Neuronal stem cell (in vitro differentiated cells): ENCODE measurements at regions not wholly inside any gene's neighbourhood (a gene's known extent, or its start where the extent isn't known, plus 50 kb on each side); places are given as distances from the start of the nearest gene placed in this dataset.
A peak's percentile ranks its signal among the peaks of the same experiment; 100 is the strongest.

Source experiments
- DNase-seq: peaks from one replicate; pipeline ENCODE4 v3.0.0-alpha.2; 2013; ENCODE audit warnings: low spot score
- H2AFZ ChIP-seq: one replicate; pipeline ENCODE4 v1.6.1; 2013; ENCODE audit warnings: mild to moderate bottlenecking, low read length, inconsistent platforms
- H2AK5ac ChIP-seq: 2 replicates; pipeline ENCODE4 v1.6.1; 2013; ENCODE audit warnings: low read depth, mild to moderate bottlenecking, inconsistent platforms, low read length, moderate library complexity, mixed read lengths
- H2BK120ac ChIP-seq: 2 replicates; pipeline ENCODE4 v1.6.1; 2013; ENCODE audit warnings: low read depth, mild to moderate bottlenecking, inconsistent platforms, low read length, moderate library complexity, mixed read lengths
- H2BK12ac ChIP-seq: one replicate; pipeline ENCODE4 v1.6.1; 2013; ENCODE audit warnings: low read length, inconsistent platforms
- H2BK15ac ChIP-seq: 2 replicates; pipeline ENCODE4 v1.6.1; 2013; ENCODE audit warnings: mild to moderate bottlenecking, low read length, inconsistent platforms, mixed read lengths
- H2BK5ac ChIP-seq: one replicate; pipeline ENCODE4 v1.6.1; 2013; ENCODE audit warnings: inconsistent platforms, mild to moderate bottlenecking, low read length, moderate library complexity
- H3K14ac ChIP-seq: one replicate; pipeline ENCODE4 v1.6.1; 2013; ENCODE audit warnings: low read length, inconsistent platforms
- H3K18ac ChIP-seq: 2 replicates; pipeline ENCODE4 v1.6.1; 2013; ENCODE audit warnings: low read length, inconsistent platforms
- H3K23ac ChIP-seq: 2 replicates; pipeline ENCODE4 v1.6.1; 2013; ENCODE audit warnings: low read depth, mild to moderate bottlenecking, mixed read lengths, low read length, inconsistent platforms; ENCODE audit not compliant: poor library complexity
- H3K27ac ChIP-seq: replicated peaks from 3 replicates; pipeline ENCODE4 v1.5.1; 2013; ENCODE audit warnings: low read length, inconsistent platforms
- H3K27me3 ChIP-seq, 3 experiments: 2 replicates each; pipeline ENCODE4 v1.6.1; 2013; ENCODE audit warnings: low read length in 3 of 3, mild to moderate bottlenecking in 2 of 3, inconsistent platforms in 1 of 3, low read depth in 1 of 3, mixed read lengths in 1 of 3, moderate library complexity in 1 of 3; ENCODE audit not compliant: control insufficient read depth in 3 of 3, insufficient read depth in 3 of 3
- H3K36me3 ChIP-seq, 2 donors: replicated peaks in 1 of 2; 2 replicates each; pipeline ENCODE4 v1.6.1; 2013; ENCODE audit warnings: low read length in 2 of 2; ENCODE audit not compliant: control insufficient read depth in 2 of 2, insufficient read depth in 2 of 2
- H3K4ac ChIP-seq: 2 replicates; pipeline ENCODE4 v1.6.1; 2013; ENCODE audit warnings: inconsistent platforms, mild to moderate bottlenecking, low read length, moderate library complexity
- H3K4me1 ChIP-seq, 2 donors: 1 replicate in 1 of 2; 2 replicates in 1 of 2; pipeline ENCODE4 v1.6.1; 2013; ENCODE audit warnings: low read length in 2 of 2, low read depth in 1 of 2; ENCODE audit not compliant: control insufficient read depth in 2 of 2, insufficient read depth in 1 of 2
- H3K4me2 ChIP-seq: one replicate; pipeline ENCODE4 v1.6.1; 2013; ENCODE audit warnings: mild to moderate bottlenecking, low read length, inconsistent platforms; ENCODE audit not compliant: insufficient read depth, poor library complexity, severe bottlenecking
- H3K4me3 ChIP-seq, 2 donors: 2 replicates each; pipeline ENCODE4 v1.5.1; 2013; ENCODE audit warnings: low read length in 2 of 2, mild to moderate bottlenecking in 2 of 2, inconsistent platforms in 1 of 2, moderate library complexity in 1 of 2
- H3K79me1 ChIP-seq: one replicate; pipeline ENCODE4 v1.6.1; 2013; ENCODE audit warnings: low read depth, mild to moderate bottlenecking, inconsistent platforms, low read length, moderate library complexity
- H3K9ac ChIP-seq: one replicate; pipeline ENCODE4 v1.6.1; 2013; ENCODE audit warnings: mild to moderate bottlenecking, low read depth, low read length, inconsistent platforms; ENCODE audit not compliant: poor library complexity
- H3K9me3 ChIP-seq, 2 donors: replicated peaks in 1 of 2; 2 replicates each; pipeline versions ENCODE3 to v1.6.1; 2013; ENCODE audit warnings: low read length in 2 of 2, mild to moderate bottlenecking in 2 of 2, inconsistent platforms in 1 of 2, low read depth in 1 of 2, mixed read lengths in 1 of 2, moderate library complexity in 1 of 2; ENCODE audit not compliant: control insufficient read depth in 2 of 2, insufficient read depth in 1 of 2
- H4K8ac ChIP-seq: one replicate; pipeline ENCODE4 v1.6.1; 2013; ENCODE audit warnings: low read depth, mild to moderate bottlenecking, inconsistent platforms, low read length, moderate library complexity
- H4K91ac ChIP-seq: one replicate; pipeline ENCODE4 v1.6.1; 2013; ENCODE audit warnings: low read length, low read depth, mild to moderate bottlenecking, inconsistent platforms; ENCODE audit not compliant: poor library complexity
- WGBS, 2 donors: extraction: QIAGEN DNeasy Blood & Tissue Kit; methylation state at CpG; one replicate each; pipeline ENCODE4 v1.1.7; 2013; ENCODE audit warnings: missing lambda C conversion rate in 2 of 2, mixed read lengths in 1 of 2; ENCODE audit not compliant: insufficient read length in 2 of 2, insufficient replicate concordance in 1 of 2; ENCODE audit errors: extremely low coverage in 2 of 2; 5-methylcytosine and 5-hydroxymethylcytosine counted together

DNA sequence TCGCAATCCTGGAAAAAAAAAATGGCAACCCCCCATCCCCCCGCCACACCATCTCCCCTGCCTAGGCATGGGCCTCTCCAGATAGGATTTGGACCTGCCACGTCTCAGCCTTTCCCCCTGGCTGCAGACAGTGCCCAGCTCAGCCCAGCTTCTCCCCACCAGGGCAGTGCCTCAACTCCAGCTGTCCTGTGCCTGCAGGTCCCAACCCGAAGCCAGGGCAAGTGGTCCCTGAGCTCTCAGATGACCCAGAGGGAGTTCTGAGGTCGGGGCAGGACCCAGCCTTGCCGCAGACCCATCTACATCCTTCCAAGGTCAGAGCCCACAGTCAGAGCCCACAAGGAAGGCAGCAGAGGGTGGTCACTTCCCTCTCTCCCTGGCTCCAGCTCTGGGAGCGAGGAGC, 86.7 kb upstream of the POU3F1 start:
- WGBS, 2 donors = no CpG with 5 or more reads among the region's 7 CpGs
- no peak overlapping the region for H2BK15ac ChIP-seq
- H2BK5ac ChIP-seq = no peak overlapping the region
- no peak overlapping the region for H4K91ac ChIP-seq
- H3K79me1 ChIP-seq = no peaks in the 10 kb centered on the region
- peaks cover 10 to 48% of the 10 kb centered on the region in 2 donors for H3K4me1 ChIP-seq
- no peak overlapping the region for H3K9ac ChIP-seq
- peaks cover 0 to 15% (median 9%) of the 10 kb centered on the region in 3 experiments for H3K27me3 ChIP-seq
- no peak overlapping the region for H3K23ac ChIP-seq
- H3K4me2 ChIP-seq = no peak overlapping the region
- H3K9me3 ChIP-seq = no peaks in the 10 kb centered on the region
- H3K27ac ChIP-seq = no peak overlapping the region
- peak overlapping the region; percentile 32 for H2AFZ ChIP-seq
- no peak overlapping the region for H3K14ac ChIP-seq
- H3K4ac ChIP-seq = no peak overlapping the region
- no peak overlapping the region for H3K4me3 ChIP-seq
- H3K36me3 ChIP-seq = no peaks in the 10 kb centered on the region
- H2BK12ac ChIP-seq = no peak overlapping the region
- no peak overlapping the region for H4K8ac ChIP-seq
- H2AK5ac ChIP-seq = no peak overlapping the region
- no peak for DNase-seq
- H3K18ac ChIP-seq = peak overlapping the region; percentile 29
- no peak overlapping the region for H2BK120ac ChIP-seq

DNA sequence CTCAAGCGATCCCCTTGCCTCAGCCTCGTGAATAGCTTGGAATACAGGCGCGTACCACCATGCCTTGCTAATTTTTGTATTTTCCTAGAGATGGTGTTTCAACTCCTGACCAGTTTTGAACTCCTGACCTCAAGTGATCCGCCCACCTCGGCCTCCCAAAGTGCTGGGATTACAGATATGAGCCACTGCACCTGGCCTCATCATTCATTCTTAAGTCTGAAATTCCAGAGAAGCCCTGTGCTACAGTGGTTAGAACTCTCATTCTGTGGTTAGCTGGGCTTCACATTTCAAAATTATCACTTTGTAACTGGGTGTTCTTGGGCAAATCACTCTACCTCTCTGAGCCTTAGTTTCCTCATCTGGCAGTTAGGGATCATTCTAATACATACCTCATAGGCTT, 86.1 kb upstream of the POU3F1 start:
- no peak overlapping the region for H3K4me2 ChIP-seq
- no peak overlapping the region for H3K27ac ChIP-seq
- H4K91ac ChIP-seq = no peak overlapping the region
- H3K9ac ChIP-seq = no peak overlapping the region
- no peak overlapping the region for H2AK5ac ChIP-seq
- H2AFZ ChIP-seq = no peak overlapping the region
- H3K23ac ChIP-seq = no peak overlapping the region
- H2BK15ac ChIP-seq = no peak overlapping the region
- DNase-seq = no peak
- H3K27me3 ChIP-seq = peaks cover 0 to 14% (median 9%) of the 10 kb centered on the region in 3 experiments
- no peak overlapping the region for H2BK5ac ChIP-seq
- no peak overlapping the region for H3K4me3 ChIP-seq
- no CpG with 5 or more reads among the region's 6 CpGs for WGBS, 2 donors
- H3K36me3 ChIP-seq = no peaks in the 10 kb centered on the region
- H3K4me1 ChIP-seq = peaks cover 10 to 48% of the 10 kb centered on the region in 2 donors
- no peak overlapping the region for H3K4ac ChIP-seq
- no peaks in the 10 kb centered on the region for H3K9me3 ChIP-seq
- H2BK12ac ChIP-seq = no peak overlapping the region
- no peaks in the 10 kb centered on the region for H3K79me1 ChIP-seq
- no peak overlapping the region for H4K8ac ChIP-seq
- H3K14ac ChIP-seq = no peak overlapping the region
- no peak overlapping the region for H2BK120ac ChIP-seq
- no peak overlapping the region for H3K18ac ChIP-seq

DNA sequence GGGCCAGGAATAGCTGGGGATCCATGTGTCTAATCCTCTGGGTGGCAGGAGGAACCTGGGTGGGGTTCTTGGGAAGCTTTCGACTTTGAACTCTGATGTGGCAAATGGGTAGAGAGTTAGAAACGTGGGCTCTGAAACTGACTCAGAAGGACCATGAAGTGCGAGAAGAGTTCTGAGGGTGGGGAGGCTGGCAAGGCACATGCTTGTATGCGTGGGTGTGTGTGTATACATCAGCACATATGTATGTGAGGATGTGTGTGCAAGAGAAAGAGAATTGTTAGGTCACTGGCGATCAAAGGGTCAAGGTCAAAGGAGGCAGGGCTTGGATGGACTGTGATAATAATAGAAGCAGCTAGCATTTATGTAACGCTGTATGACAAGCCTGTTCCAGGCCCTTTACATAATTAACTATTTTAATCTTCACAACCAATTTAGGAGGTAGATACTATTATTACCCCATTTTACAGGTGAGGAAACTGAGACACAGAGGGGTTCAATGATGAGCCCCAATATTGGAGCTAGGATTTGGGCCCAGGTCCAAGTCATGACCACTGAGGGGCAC, 84.5 kb upstream of the POU3F1 start:
- H4K8ac ChIP-seq = no peak overlapping the region
- no peak overlapping the region for H2AFZ ChIP-seq
- H2AK5ac ChIP-seq = no peak overlapping the region
- H3K27ac ChIP-seq = no peak overlapping the region
- H3K18ac ChIP-seq = no peak overlapping the region
- H3K9me3 ChIP-seq = no peaks in the 10 kb centered on the region
- H2BK15ac ChIP-seq = no peak overlapping the region
- no peak overlapping the region for H3K4me2 ChIP-seq
- no peak overlapping the region for H3K4ac ChIP-seq
- no peak overlapping the region for H2BK120ac ChIP-seq
- no peak for DNase-seq
- H3K14ac ChIP-seq = no peak overlapping the region
- H2BK12ac ChIP-seq = no peak overlapping the region
- no peak overlapping the region for H3K23ac ChIP-seq
- no peak overlapping the region for H2BK5ac ChIP-seq
- no peak overlapping the region for H4K91ac ChIP-seq
- no peak overlapping the region for H3K9ac ChIP-seq
- peaks cover 0 to 9% (median 3%) of the 10 kb centered on the region in 3 experiments for H3K27me3 ChIP-seq
- no CpG with 5 or more reads among the region's 6 CpGs for WGBS, 2 donors
- no peaks in the 10 kb centered on the region for H3K79me1 ChIP-seq
- H3K36me3 ChIP-seq = no peaks in the 10 kb centered on the region
- peaks cover 8 to 50% of the 10 kb centered on the region in 2 donors for H3K4me1 ChIP-seq
- H3K4me3 ChIP-seq = no peak overlapping the region

DNA sequence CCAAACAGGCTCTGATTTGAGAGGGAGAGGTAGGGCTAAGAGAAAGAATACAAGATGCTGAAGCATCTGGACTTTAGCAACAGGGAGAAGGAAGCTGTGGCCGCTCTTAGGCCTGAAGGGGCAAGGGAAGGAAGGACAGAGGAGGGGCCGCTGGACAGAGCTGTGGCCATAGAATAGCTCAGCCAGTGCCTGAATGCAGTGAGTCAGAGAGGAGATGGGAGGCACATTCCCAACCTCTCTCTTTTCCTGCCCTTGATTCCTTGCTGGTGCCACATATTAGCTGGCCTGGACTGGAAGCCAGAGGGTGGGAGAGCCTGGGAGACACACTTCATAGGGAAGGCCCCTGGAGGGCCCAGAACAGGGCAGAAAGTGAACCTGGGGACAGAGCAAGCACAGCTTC, 83.4 kb upstream of the POU3F1 start:
- DNase-seq = no peak
- Histone ChIP-seq H3K79me1 (no peaks in the 10 kb centered on the region), H3K27me3 (peaks cover 0 to 8% (median 3%) of the 10 kb centered on the region in 3 experiments), H3K4me1 (peaks cover 7 to 40% of the 10 kb centered on the region in 2 donors), H3K18ac (no peak overlapping the region), H3K4me3 (no peak overlapping the region), H2BK12ac (no peak overlapping the region), H2BK5ac (no peak overlapping the region), H2BK15ac (no peak overlapping the region), H4K91ac (no peak overlapping the region), H3K36me3 (no peaks in the 10 kb centered on the region), H3K4ac (no peak overlapping the region), H3K9me3 (no peaks in the 10 kb centered on the region), H3K4me2 (no peak overlapping the region), H3K23ac (no peak overlapping the region), H3K27ac (no peak overlapping the region), H3K14ac (no peak overlapping the region), H2AFZ (peak overlapping the region; percentile 12), H2BK120ac (no peak overlapping the region), H4K8ac (no peak overlapping the region), H3K9ac (no peak overlapping the region), H2AK5ac (no peak overlapping the region)
- WGBS, 2 donors = no CpG with 5 or more reads among the region's 2 CpGs
